ENCODE measurements at regions not wholly inside any gene's neighbourhood (a gene's known extent, or its start where the extent isn't known, plus 50 kb on each side); places are given as distances from the start of the nearest gene placed in this dataset.

GRCh38 chr2:2960441-2961133 lies 417.0 kb downstream of the EIPR1 start (continued):
- TF ChIP-seq TARDBP (IDR thresholded peaks at IDR 0.05; ENCODE audit: borderline replicate concordance) = no peak

GRCh38 chr2:2950403-2950952 lies 427.1 kb downstream of the EIPR1 start:
- CTCF ChIA-PET = no interaction called here
- RAD21 ChIA-PET (ENCODE audit: unreplicated experiment) = no interaction called here

More at GRCh38 chr2:2950403-2950952, 427.1 kb downstream of the EIPR1 start:
- Histone ChIP-seq H3K9ac (ENCODE audit: control insufficient read depth, insufficient read depth, low read length) (no peak overlapping the region), H3K79me2 (ENCODE audit: control insufficient read depth, insufficient read depth, low read length) (no peaks in the 10 kb centered on the region), H3K9me3 (replicated peaks; ENCODE audit: control insufficient read depth, insufficient read depth, low read length) (no peaks in the 10 kb centered on the region), H2AFZ (ENCODE audit: control insufficient read depth, low read depth, low read length) (no peak overlapping the region), H3K4me3 (no peak overlapping the region), H3K27ac (ENCODE audit: control insufficient read depth, insufficient read depth) (no peak overlapping the region), H3K4me2 (ENCODE audit: control insufficient read depth, insufficient read depth) (no peak overlapping the region), H3K36me3 (ENCODE audit: control insufficient read depth in 2 of 2, insufficient read depth in 2 of 2, low read length in 1 of 2) (no peaks in the 10 kb centered on the region), H3K4me1 (ENCODE audit: control insufficient read depth, insufficient read depth, low read length) (no peaks in the 10 kb centered on the region), H4K20me1 (ENCODE audit: control insufficient read depth, insufficient read depth) (no peaks in the 10 kb centered on the region), H3K27me3 (replicated peaks in 1 of 2; ENCODE audit: control insufficient read depth in 2 of 2, insufficient read depth in 2 of 2, low read length in 1 of 2) (no peaks in the 10 kb centered on the region; a peak in 1 of 4 replicates)
- intact Hi-C loops (cut with micrococcal nuclease; ENCODE audit: unreplicated experiment) (no loop called here), in situ Hi-C loops (cut with MboI) (no loop called here)
- TF ChIP-seq ZNF384 (IDR thresholded peaks at IDR 0.05; ENCODE audit: borderline replicate concordance, low read depth, low read length) (no peak), HDGF (IDR thresholded peaks at IDR 0.05) (no peak), HDAC2 (IDR thresholded peaks at IDR 0.05) (no peak), ATF2 (IDR thresholded peaks at IDR 0.05; ENCODE audit: low read length) (no peak), RB1 (IDR thresholded peaks at IDR 0.05; ENCODE audit: borderline replicate concordance) (no peak), POLR2AphosphoS2 (IDR thresholded peaks at IDR 0.05; ENCODE audit: low read depth, low read length) (no peak), ASH2L (IDR thresholded peaks at IDR 0.05; ENCODE audit: borderline replicate concordance, low read depth) (no peak), HCFC1 (IDR thresholded peaks at IDR 0.05; ENCODE audit: low read length) (no peak), PBX3 (IDR thresholded peaks at IDR 0.05; ENCODE audit: insufficient replicate concordance, low read depth, low read length) (no peak), EED (IDR thresholded peaks at IDR 0.05; ENCODE audit: low read depth) (no peak), SP1 (IDR thresholded peaks at IDR 0.05; ENCODE audit: low read depth, low read length) (no peak), IRF5 (IDR thresholded peaks at IDR 0.05; ENCODE audit: borderline replicate concordance) (no peak), HDAC6 (IDR thresholded peaks at IDR 0.05; ENCODE audit: unreplicated experiment) (no peak), POLR2A (IDR thresholded peaks at IDR 0.05; ENCODE audit: low read depth, low read length) (no peak), PML (IDR thresholded peaks at IDR 0.05; ENCODE audit: low read length) (no peak)
- ChIA-PET POLR2A (no interaction called here), SMC1A (ENCODE audit: uncharacterized antibody, unreplicated experiment) (no interaction called here)
- no peak for ATAC-seq
- no peak for DNase-seq (ENCODE audit: low read depth, low spot score)
- 19% methylated on average over 11 of the region's 11 CpGs for WGBS (ENCODE audit: insufficient coverage, insufficient replicate concordance, low lambda C conversion rate, missing lambda C conversion rate)
- no peak for FAIRE-seq
- BruUV-seq (replicated peaks) = no TSS peak

All from GM12878 (cell line).